Karpas-422 (cell line): ENCODE measurements at regions not wholly inside any gene's neighbourhood (a gene's known extent, or its start where the extent isn't known, plus 50 kb on each side); places are given as distances from the start of the nearest gene placed in this dataset.

ENCODE experiments used
- DNase-seq: peaks from one replicate; pipeline ENCODE4 v3.0.0-alpha.2; 2015
- H2AFZ ChIP-seq: fragments of 200-600 bp; sonication (generic); 2 replicates; pipeline ENCODE4 v1.6.1; 2014; ENCODE audit warnings: antibody characterized with exemption, low read length, mixed read lengths
- H3K27ac ChIP-seq: fragments of 200-600 bp; sonication (generic); 2 replicates; pipeline ENCODE4 v1.5.1; 2014; ENCODE audit warnings: mild to moderate bottlenecking, low read length, moderate library complexity
- H3K27me3 ChIP-seq: fragments of 200-600 bp; sonication (generic); 2 replicates; pipeline ENCODE4 v1.6.1; 2014; ENCODE audit warnings: low read length, mixed read lengths
- H3K36me3 ChIP-seq: fragments of 200-600 bp; sonication (generic); 2 replicates; pipeline ENCODE4 v1.6.1; 2014; ENCODE audit warnings: low read length, mixed read lengths; ENCODE audit not compliant: insufficient read depth
- H3K4me1 ChIP-seq: fragments of 200-600 bp; sonication (generic); 2 replicates; pipeline ENCODE4 v1.6.1; 2014; ENCODE audit warnings: mild to moderate bottlenecking, low read length, mixed read lengths
- H3K4me2 ChIP-seq: fragments of 200-600 bp; sonication (generic); 2 replicates; pipeline ENCODE4 v1.6.1; 2014; ENCODE audit warnings: low read length, low read depth, mild to moderate bottlenecking; ENCODE audit not compliant: poor library complexity, severe bottlenecking
- H3K4me3 ChIP-seq: fragments of 200-600 bp; sonication (generic); 2 replicates; pipeline ENCODE4 v1.5.1; 2014; ENCODE audit warnings: mild to moderate bottlenecking, antibody characterized with exemption, low read length, mixed read lengths
- H3K79me2 ChIP-seq: fragments of 200-600 bp; sonication (generic); 2 replicates; pipeline ENCODE4 v1.6.1; 2014; ENCODE audit warnings: mild to moderate bottlenecking, low read length, mixed read lengths
- H3K9ac ChIP-seq: fragments of 200-600 bp; sonication (generic); 2 replicates; pipeline ENCODE4 v1.6.0; 2014; ENCODE audit warnings: low read length
- H3K9me2 ChIP-seq: fragments of 200-600 bp; sonication (generic), shearing (Covaris generic); replicated peaks from 2 replicates; pipeline ENCODE4 v1.6.0; 2014; ENCODE audit warnings: mild to moderate bottlenecking, low read length, moderate library complexity; ENCODE audit not compliant: insufficient read depth
- H3K9me3 ChIP-seq: fragments of 300-700, 200-600 bp; sonication (generic); 2 replicates; pipeline ENCODE4 v1.6.1; 2014; ENCODE audit warnings: low read length, mixed read lengths
- H4K20me1 ChIP-seq: fragments of 200-600 bp; sonication (generic); 2 replicates; pipeline ENCODE4 v1.6.1; 2014; ENCODE audit warnings: mild to moderate bottlenecking, antibody characterized with exemption, low read length, low read depth; ENCODE audit not compliant: insufficient read depth

DNA sequence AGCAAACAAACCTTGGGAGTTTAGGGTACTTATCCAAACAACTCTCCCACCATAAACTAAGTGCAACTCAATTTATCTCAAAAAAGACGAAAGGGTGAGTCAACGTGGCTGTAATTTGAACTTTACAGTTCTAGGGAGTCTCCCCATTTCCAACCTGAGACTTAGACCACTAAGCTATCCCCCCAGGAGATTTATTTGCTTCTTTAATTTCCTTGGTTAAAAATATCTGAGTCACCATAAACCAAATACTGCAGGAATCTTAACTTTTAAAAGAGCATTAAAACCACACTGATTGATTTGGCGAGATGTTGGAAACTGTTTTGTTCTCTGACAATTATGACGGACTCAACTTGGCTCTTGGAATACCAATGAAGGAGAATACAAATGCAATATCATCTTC lies 299.3 kb upstream of the SOX9 start:
- H3K4me2 ChIP-seq = no peak overlapping the region
- H3K4me3 ChIP-seq = no peak overlapping the region
- no peak for DNase-seq
- H3K79me2 ChIP-seq = no peaks in the 10 kb centered on the region
- no peak overlapping the region for H2AFZ ChIP-seq
- H3K9me2 ChIP-seq = no peaks in the 10 kb centered on the region
- H3K36me3 ChIP-seq = no peaks in the 10 kb centered on the region
- H3K27me3 ChIP-seq = no peaks in the 10 kb centered on the region
- H3K9ac ChIP-seq = no peak overlapping the region
- H4K20me1 ChIP-seq = no peaks in the 10 kb centered on the region
- H3K4me1 ChIP-seq = peaks cover 5% of the 10 kb centered on the region
- no peaks in the 10 kb centered on the region for H3K9me3 ChIP-seq
- no peak overlapping the region for H3K27ac ChIP-seq

DNA sequence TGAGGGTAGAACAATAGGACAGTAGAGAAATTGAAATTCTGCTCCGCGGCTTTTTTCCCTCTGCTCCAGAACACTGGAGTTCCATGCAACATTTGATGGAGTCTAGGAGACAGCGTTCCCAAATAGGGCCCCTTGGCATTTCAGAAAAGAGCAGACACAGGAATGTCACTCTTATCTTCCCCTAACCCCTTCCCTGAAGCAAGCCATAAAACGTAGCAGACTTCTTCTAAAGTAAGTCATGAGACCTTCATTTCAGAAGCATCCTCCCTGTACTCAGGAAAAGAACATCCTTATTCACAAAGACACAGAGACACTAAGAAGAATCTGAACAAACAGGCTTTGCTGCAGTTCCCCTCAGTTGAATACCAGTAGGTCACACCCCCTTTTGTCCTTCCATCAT lies 296.1 kb upstream of the SOX9 start:
- no peaks in the 10 kb centered on the region for H3K4me1 ChIP-seq
- H3K36me3 ChIP-seq = no peaks in the 10 kb centered on the region
- no peaks in the 10 kb centered on the region for H3K27me3 ChIP-seq
- H3K27ac ChIP-seq = no peak overlapping the region
- no peaks in the 10 kb centered on the region for H3K79me2 ChIP-seq
- no peaks in the 10 kb centered on the region for H3K9me2 ChIP-seq
- no peaks in the 10 kb centered on the region for H3K9me3 ChIP-seq
- H4K20me1 ChIP-seq = no peaks in the 10 kb centered on the region
- no peak overlapping the region for H2AFZ ChIP-seq
- DNase-seq = no peak
- no peak overlapping the region for H3K4me2 ChIP-seq
- no peak overlapping the region for H3K4me3 ChIP-seq
- H3K9ac ChIP-seq = no peak overlapping the region

DNA sequence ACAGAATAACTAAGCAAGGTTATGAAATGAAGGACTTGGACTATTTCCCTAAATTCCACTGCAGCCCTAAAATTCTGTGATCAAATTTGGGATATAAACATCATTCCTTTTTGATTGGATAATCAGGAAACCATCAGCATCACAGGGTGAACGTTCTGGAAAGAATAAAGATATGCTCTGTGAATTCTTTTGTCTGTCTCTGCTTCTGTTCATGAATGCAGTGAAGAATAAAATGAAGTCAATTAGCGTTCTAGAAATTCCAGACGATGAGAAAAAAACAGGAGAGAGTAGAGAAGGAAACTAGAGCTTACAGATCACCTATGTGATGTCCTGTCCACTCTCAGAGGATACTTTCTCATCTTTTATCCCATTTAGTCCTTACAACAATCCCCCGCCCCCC lies 295.1 kb upstream of the SOX9 start:
- no peaks in the 10 kb centered on the region for H3K79me2 ChIP-seq
- H4K20me1 ChIP-seq = no peaks in the 10 kb centered on the region
- H3K4me2 ChIP-seq = no peak overlapping the region
- H3K4me3 ChIP-seq = no peak overlapping the region
- no peaks in the 10 kb centered on the region for H3K9me3 ChIP-seq
- no peak overlapping the region for H3K9ac ChIP-seq
- no peaks in the 10 kb centered on the region for H3K27me3 ChIP-seq
- H3K27ac ChIP-seq = no peak overlapping the region
- no peaks in the 10 kb centered on the region for H3K36me3 ChIP-seq
- no peak overlapping the region for H2AFZ ChIP-seq
- no peaks in the 10 kb centered on the region for H3K9me2 ChIP-seq
- DNase-seq = no peak
- H3K4me1 ChIP-seq = no peaks in the 10 kb centered on the region

DNA sequence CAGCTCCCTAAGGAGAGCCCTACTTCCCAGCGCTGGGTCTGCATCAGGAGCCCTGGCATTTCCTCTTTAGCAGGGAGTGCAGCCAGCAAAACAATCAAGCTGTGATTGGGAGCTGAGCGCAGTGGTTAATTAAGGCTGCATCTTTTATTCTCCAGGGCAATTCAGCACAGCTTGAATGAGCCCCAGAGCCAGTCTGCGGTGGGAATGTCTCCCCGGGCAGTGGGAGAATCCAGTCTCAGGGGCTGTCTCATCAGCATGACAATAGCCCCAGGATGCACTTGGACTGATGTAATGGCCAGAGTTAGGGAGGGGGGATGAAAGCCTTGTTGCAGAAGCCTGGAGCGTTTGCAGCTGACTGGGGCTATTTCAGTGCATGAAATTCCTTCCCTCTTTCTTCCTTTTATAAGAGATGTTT lies 292.6 kb upstream of the SOX9 start:
- no peaks in the 10 kb centered on the region for H3K79me2 ChIP-seq

DNA sequence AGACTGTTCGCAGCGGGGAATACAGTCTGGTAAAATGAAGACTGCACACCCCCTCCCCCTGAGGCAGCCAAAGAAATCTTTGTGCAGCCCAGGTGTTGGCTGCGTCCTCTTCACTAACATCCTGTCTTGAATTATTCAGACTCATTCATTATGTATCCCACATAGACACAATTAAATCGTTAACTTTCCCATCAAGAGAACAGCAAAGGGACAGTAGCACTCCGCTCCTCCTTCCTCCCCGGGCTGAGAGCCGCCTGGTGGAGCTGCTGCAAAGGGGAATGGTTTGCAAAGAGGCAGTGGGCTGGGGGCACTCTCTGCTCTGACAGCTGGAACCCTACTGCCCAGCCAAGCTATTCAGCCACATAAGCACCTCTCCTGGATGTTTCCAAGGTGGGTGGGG lies 290.0 kb upstream of the SOX9 start:
- Histone ChIP-seq H3K4me2 (no peak overlapping the region), H3K4me1 (no peaks in the 10 kb centered on the region)

More for the DNA sequence above, 292.6 kb upstream of the SOX9 start:
- Histone ChIP-seq H3K9me3 (no peaks in the 10 kb centered on the region), H4K20me1 (no peaks in the 10 kb centered on the region), H3K9ac (no peak overlapping the region), H3K4me3 (no peak overlapping the region), H3K27ac (no peak overlapping the region), H2AFZ (no peak overlapping the region), H3K27me3 (no peaks in the 10 kb centered on the region), H3K9me2 (no peaks in the 10 kb centered on the region), H3K36me3 (no peaks in the 10 kb centered on the region), H3K4me1 (no peaks in the 10 kb centered on the region), H3K4me2 (no peak overlapping the region)
- DNase-seq = no peak

DNA sequence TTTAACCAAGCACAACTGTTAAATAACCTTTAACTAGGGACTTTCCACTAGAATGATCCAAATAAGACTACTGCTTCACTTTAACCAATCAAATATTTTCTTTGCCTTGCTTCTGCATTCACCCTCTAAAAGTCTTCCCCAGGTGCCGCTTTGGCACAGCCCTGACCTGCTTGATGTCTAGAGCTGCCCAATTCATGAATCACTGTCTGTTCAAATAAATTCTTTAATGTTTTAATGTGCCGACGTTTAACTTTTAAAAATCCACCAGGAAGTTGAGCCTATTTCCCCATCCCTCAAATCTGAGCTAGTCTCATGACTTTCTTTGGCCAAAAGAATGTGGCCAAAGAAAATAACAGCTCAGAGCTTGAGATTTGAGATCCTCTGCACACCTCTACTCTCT lies 277.8 kb upstream of the SOX9 start:
- H3K27me3 ChIP-seq = no peaks in the 10 kb centered on the region
- H3K9me2 ChIP-seq = no peaks in the 10 kb centered on the region
- H3K79me2 ChIP-seq = no peaks in the 10 kb centered on the region
- no peak overlapping the region for H3K4me3 ChIP-seq
- no peaks in the 10 kb centered on the region for H3K4me1 ChIP-seq
- H3K27ac ChIP-seq = no peak overlapping the region
- H4K20me1 ChIP-seq = no peaks in the 10 kb centered on the region
- H2AFZ ChIP-seq = no peak overlapping the region
- no peaks in the 10 kb centered on the region for H3K9me3 ChIP-seq
- H3K9ac ChIP-seq = no peak overlapping the region
- H3K4me2 ChIP-seq = no peak overlapping the region
- H3K36me3 ChIP-seq = no peaks in the 10 kb centered on the region
- DNase-seq = no peak

More for the DNA sequence above, 290.0 kb upstream of the SOX9 start:
- Histone ChIP-seq H3K36me3 (no peaks in the 10 kb centered on the region), H3K27me3 (no peaks in the 10 kb centered on the region), H3K9ac (no peak overlapping the region), H4K20me1 (no peaks in the 10 kb centered on the region), H2AFZ (no peak overlapping the region), H3K9me2 (no peaks in the 10 kb centered on the region), H3K4me3 (no peak overlapping the region), H3K27ac (no peak overlapping the region), H3K9me3 (no peaks in the 10 kb centered on the region), H3K79me2 (no peaks in the 10 kb centered on the region)
- no peak for DNase-seq

DNA sequence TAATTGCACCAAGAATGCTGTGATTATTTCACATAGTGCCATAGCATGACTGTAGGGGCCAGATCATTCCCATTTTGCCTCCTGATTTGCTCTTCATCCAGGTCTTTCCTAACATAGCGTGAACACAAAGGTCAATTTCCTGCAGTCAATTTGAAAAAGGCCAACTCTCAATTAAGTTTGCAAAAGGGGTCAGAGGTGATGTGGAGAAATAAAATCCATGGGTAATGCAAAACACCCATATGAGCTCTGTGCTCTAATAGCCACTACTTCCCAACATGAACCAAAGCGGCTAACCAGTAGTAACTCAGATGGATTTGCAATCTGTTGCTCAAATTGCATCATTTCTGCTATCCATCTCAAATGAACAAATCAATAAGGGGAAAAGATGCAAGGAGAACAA lies 275.5 kb upstream of the SOX9 start:
- Histone ChIP-seq H3K4me1 (no peaks in the 10 kb centered on the region), H4K20me1 (no peaks in the 10 kb centered on the region), H3K9me2 (no peaks in the 10 kb centered on the region), H3K79me2 (no peaks in the 10 kb centered on the region), H3K27me3 (no peaks in the 10 kb centered on the region), H3K4me3 (no peak overlapping the region), H3K9ac (no peak overlapping the region), H3K9me3 (no peaks in the 10 kb centered on the region), H3K4me2 (no peak overlapping the region), H3K27ac (no peak overlapping the region), H2AFZ (no peak overlapping the region), H3K36me3 (no peaks in the 10 kb centered on the region)
- DNase-seq = no peak

DNA sequence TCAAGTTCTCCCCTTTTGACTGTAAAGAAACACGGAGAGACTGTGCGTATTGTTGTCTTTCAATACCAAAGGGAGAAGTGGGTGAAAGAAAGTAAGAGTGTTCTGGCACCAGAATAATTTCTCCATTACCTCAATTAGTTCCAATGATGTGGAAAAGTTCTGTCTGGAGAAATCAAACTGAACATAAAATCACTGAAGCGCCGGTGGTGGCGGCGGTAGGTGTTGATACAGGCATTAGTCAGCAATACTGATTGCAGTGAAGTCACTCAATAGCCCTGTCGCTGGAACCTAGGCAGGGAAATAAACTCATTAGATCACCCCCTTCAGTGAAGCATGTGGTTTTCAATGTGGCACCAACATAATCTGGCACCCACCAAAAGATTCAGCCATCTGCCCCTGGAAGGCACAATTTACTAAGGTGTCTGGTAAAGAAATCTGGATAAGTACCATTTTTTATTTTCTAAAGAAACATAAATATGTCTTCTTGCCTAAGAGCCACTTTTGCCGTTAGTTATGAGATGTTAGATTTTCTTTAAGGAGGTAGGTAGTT lies 274.2 kb upstream of the SOX9 start:
- Histone ChIP-seq H3K4me3 (no peak overlapping the region), H3K27me3 (no peaks in the 10 kb centered on the region), H3K9ac (no peak overlapping the region), H3K9me3 (no peaks in the 10 kb centered on the region), H2AFZ (no peak overlapping the region), H3K27ac (no peak overlapping the region), H3K4me2 (no peak overlapping the region), H3K9me2 (no peaks in the 10 kb centered on the region), H3K36me3 (no peaks in the 10 kb centered on the region), H3K79me2 (no peaks in the 10 kb centered on the region), H4K20me1 (no peaks in the 10 kb centered on the region), H3K4me1 (no peaks in the 10 kb centered on the region)
- DNase-seq = no peak
